GM12865 (cell line): ENCODE measurements at regions not wholly inside any gene's neighbourhood (a gene's known extent, or its start where the extent isn't known, plus 50 kb on each side); places are given as distances from the start of the nearest gene placed in this dataset.

Experiments used
- DNase-seq: peaks from one replicate; pipeline ENCODE4 v3.0.0; 2010; ENCODE audit warnings: low read depth
- H3K4me3 ChIP-seq: 2 replicates; pipeline ENCODE4 v1.5.1; 2011; ENCODE audit warnings: mild to moderate bottlenecking, low read depth, low read length, control low read depth
- TF ChIP-seq, protein P1 (sequence below): IDR thresholded peaks from 2 replicates; pipeline ENCODE4 v1.5.1; 2011; ENCODE audit warnings: low read length, control low read depth, low read depth, inconsistent platforms; ENCODE audit not compliant: insufficient read depth; ENCODE audit errors: missing control alignments

DNA sequence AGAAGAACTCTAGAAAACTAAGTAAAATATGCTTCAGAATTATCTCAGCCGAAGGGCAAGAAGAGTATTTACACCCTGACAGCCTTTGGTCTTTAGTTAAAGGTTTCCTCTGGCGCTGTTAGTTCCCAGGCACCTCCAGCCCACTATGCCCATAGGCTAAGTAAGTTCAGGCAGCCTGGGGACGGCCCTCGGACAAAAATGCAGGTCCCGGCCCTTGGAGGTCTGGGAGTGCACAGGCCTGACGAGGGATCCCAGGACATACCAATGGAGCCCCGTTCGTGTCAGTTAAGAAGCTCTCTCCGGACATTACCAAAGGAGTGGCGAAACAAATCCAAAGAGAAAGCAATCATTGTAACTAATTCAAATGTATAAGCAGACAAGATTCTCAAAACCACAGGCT, 311.8 kb downstream of the CD83 start:
- no peak for DNase-seq
- no peak overlapping the region for H3K4me3 ChIP-seq
- TF ChIP-seq, protein P1, sequence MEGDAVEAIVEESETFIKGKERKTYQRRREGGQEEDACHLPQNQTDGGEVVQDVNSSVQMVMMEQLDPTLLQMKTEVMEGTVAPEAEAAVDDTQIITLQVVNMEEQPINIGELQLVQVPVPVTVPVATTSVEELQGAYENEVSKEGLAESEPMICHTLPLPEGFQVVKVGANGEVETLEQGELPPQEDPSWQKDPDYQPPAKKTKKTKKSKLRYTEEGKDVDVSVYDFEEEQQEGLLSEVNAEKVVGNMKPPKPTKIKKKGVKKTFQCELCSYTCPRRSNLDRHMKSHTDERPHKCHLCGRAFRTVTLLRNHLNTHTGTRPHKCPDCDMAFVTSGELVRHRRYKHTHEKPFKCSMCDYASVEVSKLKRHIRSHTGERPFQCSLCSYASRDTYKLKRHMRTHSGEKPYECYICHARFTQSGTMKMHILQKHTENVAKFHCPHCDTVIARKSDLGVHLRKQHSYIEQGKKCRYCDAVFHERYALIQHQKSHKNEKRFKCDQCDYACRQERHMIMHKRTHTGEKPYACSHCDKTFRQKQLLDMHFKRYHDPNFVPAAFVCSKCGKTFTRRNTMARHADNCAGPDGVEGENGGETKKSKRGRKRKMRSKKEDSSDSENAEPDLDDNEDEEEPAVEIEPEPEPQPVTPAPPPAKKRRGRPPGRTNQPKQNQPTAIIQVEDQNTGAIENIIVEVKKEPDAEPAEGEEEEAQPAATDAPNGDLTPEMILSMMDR = no peak

DNA sequence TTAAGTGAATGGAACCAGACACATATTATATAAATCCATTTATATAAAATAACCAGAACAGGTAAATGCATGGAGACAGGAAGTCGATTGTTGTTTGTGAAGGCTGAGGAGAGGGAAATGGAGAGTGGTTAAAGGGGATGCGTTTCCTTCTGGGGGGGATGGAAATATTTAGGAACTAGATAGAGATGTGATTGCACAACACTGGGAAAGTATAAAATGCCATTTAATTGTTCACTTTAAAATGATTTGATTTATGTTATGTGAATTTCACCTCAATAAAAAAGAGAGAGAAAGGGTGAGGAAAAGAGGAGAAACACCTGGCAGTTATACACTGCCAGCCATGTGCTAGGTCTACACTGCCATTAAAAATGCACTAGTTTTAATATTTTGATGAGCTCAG, 312.6 kb downstream of the CD83 start:
- no peak for DNase-seq
- TF ChIP-seq, protein P1 = no peak
- no peak overlapping the region for H3K4me3 ChIP-seq

DNA sequence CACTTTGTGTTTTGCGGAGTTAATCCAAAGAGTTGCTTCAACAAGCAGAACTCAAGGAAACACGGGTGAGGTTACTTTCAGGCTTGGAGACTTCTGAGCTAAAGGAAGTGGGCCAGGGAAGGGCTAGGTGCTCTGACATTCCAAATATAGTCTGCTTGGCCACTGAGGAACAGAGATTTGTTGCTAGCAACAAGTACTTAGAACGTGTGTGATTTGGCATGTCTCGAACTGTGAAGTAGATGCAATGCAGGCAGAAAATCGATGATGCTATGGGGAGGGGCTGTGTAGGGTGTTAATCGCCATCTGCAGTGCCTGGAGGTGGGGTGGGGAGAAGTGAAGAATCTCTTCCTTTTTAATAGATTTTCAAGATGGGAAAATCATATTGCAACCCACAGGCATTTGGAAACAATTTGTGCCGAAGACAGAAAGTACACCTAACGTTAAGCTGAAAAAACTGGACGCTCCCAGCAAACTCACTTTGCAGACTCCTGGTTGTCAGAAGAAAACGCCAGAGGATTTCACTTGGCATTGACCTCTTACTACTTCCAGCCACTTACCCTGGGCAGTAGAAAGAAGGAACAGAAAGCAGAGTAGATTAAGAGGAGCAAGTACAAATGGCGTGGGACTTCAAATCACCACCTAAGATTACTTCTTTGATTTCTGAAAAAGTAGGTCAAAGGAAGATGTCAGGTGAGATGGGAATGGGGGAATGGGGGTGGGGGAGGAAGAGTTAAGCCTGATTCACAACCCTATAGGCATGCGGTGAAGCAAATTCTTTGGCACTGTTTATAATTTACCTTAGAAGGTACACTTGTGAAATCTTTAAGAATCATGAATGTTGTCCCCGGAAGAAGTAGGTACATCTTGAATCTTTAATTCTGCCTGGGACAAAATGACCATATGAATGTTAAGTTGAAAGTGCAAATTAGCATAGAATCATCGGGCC, 314.1 kb downstream of the CD83 start:
- H3K4me3 ChIP-seq = no peak overlapping the region
- TF ChIP-seq, protein P1 = no peak
- no peak for DNase-seq

GRCh38 chr6:14434916-14435690, 317.5 kb downstream of the CD83 start:
- TF ChIP-seq, protein P1 = no peak
- DNase-seq = no peak
- no peak overlapping the region for H3K4me3 ChIP-seq

GRCh38 chr6:14436592-14437132, 319.1 kb downstream of the CD83 start:
- DNase-seq = no peak
- TF ChIP-seq, protein P1 = no peak

DNA sequence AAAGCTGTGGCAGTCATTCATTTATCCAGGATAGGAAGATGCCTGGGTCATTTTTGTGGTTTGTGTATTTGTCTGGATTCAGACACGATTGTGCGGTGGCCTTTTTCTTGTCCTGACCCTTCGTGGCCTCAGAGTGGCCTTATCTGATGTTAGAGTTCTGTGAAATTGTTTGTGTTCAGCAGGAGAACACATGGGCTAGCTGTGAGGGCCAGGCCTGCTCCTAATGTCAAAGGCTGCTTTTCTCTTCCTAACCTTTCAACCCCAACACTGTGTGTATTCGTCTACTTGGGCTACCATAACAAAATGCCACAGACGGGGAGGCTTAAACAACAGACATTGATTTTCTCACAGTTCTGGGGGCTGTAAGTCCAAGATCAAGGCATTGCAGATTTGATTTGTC, 321.8 kb downstream of the CD83 start:
- no peak for DNase-seq
- H3K4me3 ChIP-seq = no peak overlapping the region
- TF ChIP-seq, protein P1 = no peak

More at GRCh38 chr6:14436592-14437132, 319.1 kb downstream of the CD83 start:
- no peak overlapping the region for H3K4me3 ChIP-seq
